H9 (cell line): ENCODE measurements at regions not wholly inside any gene's neighbourhood (a gene's known extent, or its start where the extent isn't known, plus 50 kb on each side); places are given as distances from the start of the nearest gene placed in this dataset.

Experiments used
- DNase-seq: peaks from one replicate; pipeline ENCODE4 v3.0.0-alpha.2; 2017
- H2AFZ ChIP-seq: one replicate; pipeline ENCODE4 v1.6.1; 2013; ENCODE audit warnings: mild to moderate bottlenecking, low read length, control low read depth, moderate library complexity
- H2AK5ac ChIP-seq: 2 replicates; pipeline ENCODE4 v1.6.1; 2013; ENCODE audit warnings: low read length, control low read depth, mixed read lengths; ENCODE audit not compliant: insufficient read length
- H2BK120ac ChIP-seq: one replicate; pipeline ENCODE4 v1.6.1; 2013; ENCODE audit warnings: low read depth, mild to moderate bottlenecking, low read length, control low read depth, inconsistent platforms; ENCODE audit not compliant: poor library complexity, severe bottlenecking
- H2BK12ac ChIP-seq: 2 replicates; pipeline ENCODE4 v1.6.1; 2013; ENCODE audit warnings: low read length, control low read depth, mixed read lengths, low read depth; ENCODE audit not compliant: insufficient read length
- H2BK15ac ChIP-seq: 2 replicates; pipeline ENCODE4 v1.6.1; 2013; ENCODE audit warnings: low read depth, low read length, control low read depth
- H2BK20ac ChIP-seq: one replicate; pipeline ENCODE4 v1.6.1; 2013; ENCODE audit warnings: low read depth, mild to moderate bottlenecking, low read length, control low read depth, inconsistent platforms; ENCODE audit not compliant: poor library complexity, severe bottlenecking
- H2BK5ac ChIP-seq: 2 replicates; pipeline ENCODE4 v1.6.1; 2013; ENCODE audit warnings: low read length, control low read depth, mixed read lengths; ENCODE audit not compliant: insufficient read length
- H3K14ac ChIP-seq: 2 replicates; pipeline ENCODE4 v1.6.1; 2013; ENCODE audit warnings: low read length, control low read depth; ENCODE audit not compliant: insufficient read depth
- H3K18ac ChIP-seq: 2 replicates; pipeline ENCODE4 v1.6.1; 2013; ENCODE audit warnings: low read depth, mild to moderate bottlenecking, mixed read lengths, low read length, control low read depth; ENCODE audit not compliant: insufficient read length
- H3K23ac ChIP-seq: 2 replicates; pipeline ENCODE4 v1.6.1; 2013; ENCODE audit warnings: low read length, control low read depth, mixed read lengths, low read depth; ENCODE audit not compliant: insufficient read length
- H3K23me2 ChIP-seq: 2 replicates; pipeline ENCODE4 v1.6.1; 2013; ENCODE audit warnings: low read depth, mild to moderate bottlenecking, mixed read lengths, low read length, control low read depth; ENCODE audit not compliant: insufficient read length, poor library complexity, severe bottlenecking
- H3K27ac ChIP-seq: 2 replicates; pipeline ENCODE4 v1.5.1; 2013; ENCODE audit warnings: low read length, control low read depth, mixed read lengths, low read depth; ENCODE audit not compliant: insufficient read length
- H3K27me3 ChIP-seq: 2 replicates; pipeline ENCODE4 v1.6.1; 2013; ENCODE audit warnings: low read length, control low read depth, inconsistent platforms; ENCODE audit not compliant: insufficient read depth
- H3K4ac ChIP-seq: 2 replicates; pipeline ENCODE4 v1.6.1; 2013; ENCODE audit warnings: low read depth, mild to moderate bottlenecking, control low read depth, inconsistent platforms, low read length, moderate library complexity
- H3K4me1 ChIP-seq: 2 replicates; pipeline ENCODE4 v1.6.1; 2013; ENCODE audit warnings: low read length, control low read depth, inconsistent platforms; ENCODE audit not compliant: insufficient read depth
- H3K4me2 ChIP-seq: 2 replicates; pipeline ENCODE4 v1.6.1; 2013; ENCODE audit warnings: low read length, control low read depth, mixed read lengths; ENCODE audit not compliant: insufficient read length, insufficient read depth
- H3K56ac ChIP-seq: 2 replicates; pipeline ENCODE4 v1.6.1; 2013; ENCODE audit warnings: low read depth, mild to moderate bottlenecking, mixed read lengths, low read length, control low read depth; ENCODE audit not compliant: insufficient read length
- H3K79me1 ChIP-seq: 2 replicates; pipeline ENCODE4 v1.6.1; 2013; ENCODE audit warnings: low read depth, mild to moderate bottlenecking, moderate library complexity, low read length, control low read depth, inconsistent platforms; ENCODE audit not compliant: insufficient read depth, poor library complexity, severe bottlenecking
- H3K79me2 ChIP-seq: 2 replicates; pipeline ENCODE4 v1.6.1; 2013; ENCODE audit warnings: low read length, control low read depth, inconsistent platforms; ENCODE audit not compliant: insufficient read depth
- H3K9ac ChIP-seq: 2 replicates; pipeline ENCODE4 v1.6.1; 2013; ENCODE audit warnings: low read length, control low read depth, mixed read lengths; ENCODE audit not compliant: insufficient read length; ENCODE audit errors: extremely low read depth
- H3K9me3 ChIP-seq: one replicate; pipeline ENCODE4 v1.6.1; 2013; ENCODE audit warnings: low read depth, low read length, inconsistent platforms; ENCODE audit not compliant: control insufficient read depth
- H3T11ph ChIP-seq: one replicate; pipeline ENCODE4 v1.6.1; 2013; ENCODE audit warnings: mild to moderate bottlenecking, low read length, control low read depth, inconsistent platforms
- H4K20me1 ChIP-seq: one replicate; pipeline ENCODE4 v1.6.1; 2013; ENCODE audit not compliant: control insufficient read depth, insufficient read length, insufficient read depth
- H4K5ac ChIP-seq: 2 replicates; pipeline ENCODE4 v1.6.1; 2013; ENCODE audit warnings: low read depth, mild to moderate bottlenecking, mixed read lengths, low read length, control low read depth; ENCODE audit not compliant: insufficient read length
- H4K8ac ChIP-seq: replicated peaks from 2 replicates; pipeline ENCODE4 v1.6.1; 2013; ENCODE audit warnings: low read length, control low read depth, mixed read lengths, low read depth; ENCODE audit not compliant: insufficient read length
- H4K91ac ChIP-seq: 2 replicates; pipeline ENCODE4 v1.6.1; 2013; ENCODE audit warnings: low read depth, mild to moderate bottlenecking, moderate library complexity, mixed read lengths, low read length, control low read depth; ENCODE audit not compliant: insufficient read length
- H3K27ac Mint-ChIP-seq, 3 experiments: 2 replicates in 2 of 3; 3 replicates in 1 of 3; pipeline ENCODE4 v1.8.0; 2020 to 2021; ENCODE audit warnings: mixed read lengths in 3 of 3, mild to moderate bottlenecking in 1 of 3, moderate library complexity in 1 of 3
- H3K27me3 Mint-ChIP-seq: 2 replicates; pipeline ENCODE4 v1.8.0; 2021; ENCODE audit warnings: low read depth, mild to moderate bottlenecking, moderate library complexity, mixed read lengths
- H3K36me3 Mint-ChIP-seq, 3 experiments: 2 replicates in 2 of 3; 3 replicates in 1 of 3; pipeline ENCODE4 v1.8.0; 2020 to 2021; ENCODE audit warnings: low read depth in 3 of 3, mixed read lengths in 3 of 3; ENCODE audit not compliant: insufficient read depth in 1 of 3
- H3K4me1 Mint-ChIP-seq, 2 experiments: 2 replicates each; pipeline ENCODE4 v1.8.0; 2020; ENCODE audit warnings: mixed read lengths in 2 of 2
- H3K4me3 Mint-ChIP-seq, 2 experiments: 2 replicates in 1 of 2; 3 replicates in 1 of 2; pipeline ENCODE4 v1.8.0; 2020 to 2021; ENCODE audit warnings: mild to moderate bottlenecking in 2 of 2, mixed read lengths in 2 of 2, moderate library complexity in 1 of 2
- H3K9me3 Mint-ChIP-seq, 2 experiments: 2 replicates in 1 of 2; 3 replicates in 1 of 2; pipeline ENCODE4 v1.8.0; 2020; ENCODE audit warnings: mild to moderate bottlenecking in 2 of 2, mixed read lengths in 2 of 2, moderate library complexity in 1 of 2
- CTCF ChIP-seq: fragments of 200-600 bp; sonication (generic); conservative IDR thresholded peaks from 3 replicates; pipeline ENCODE4 v1.8.0; 2021; ENCODE audit warnings: antibody characterized with exemption, mild to moderate bottlenecking
- WGBS: extraction: QIAGEN DNeasy Blood & Tissue Kit; methylation state at CpG from one replicate; pipeline ENCODE4 v1.1.7; 2013; ENCODE audit warnings: missing lambda C conversion rate, low lambda C conversion rate, mixed read lengths; ENCODE audit not compliant: insufficient read length; ENCODE audit errors: extremely low coverage; 5-methylcytosine and 5-hydroxymethylcytosine counted together

GRCh38 chr5:173509060-173509459, 107.4 kb downstream of the BOD1 start:
- peaks cover 2% of the 10 kb centered on the region; the same call in 1 of the 2 replicates for H3K27me3 Mint-ChIP-seq
- H4K20me1 ChIP-seq: no peaks in the 10 kb centered on the region
- no peak for DNase-seq
- no peak overlapping the region for H2AFZ ChIP-seq
- WGBS: no CpG with 5 or more reads among the region's 3 CpGs
- H3K4me2 ChIP-seq: no peak overlapping the region
- no peaks in the 10 kb centered on the region for H3K36me3 Mint-ChIP-seq
- no peak overlapping the region for H2BK5ac ChIP-seq
- TF ChIP-seq CTCF: no peak
- no peak overlapping the region for H4K8ac ChIP-seq
- no peak overlapping the region for H2BK12ac ChIP-seq
- no peak overlapping the region for H3K27ac ChIP-seq
- H3K4ac ChIP-seq: no peak overlapping the region
- no peaks in the 10 kb centered on the region for H3K9me3 ChIP-seq
- H3K4me1 ChIP-seq: peaks cover 4% of the 10 kb centered on the region; the same call in 1 of the 2 replicates
- no peak overlapping the region for H2BK120ac ChIP-seq
- H4K5ac ChIP-seq: no peak overlapping the region
- no peak overlapping the region for H4K91ac ChIP-seq
- no peak overlapping the region for H2AK5ac ChIP-seq
- no peaks in the 10 kb centered on the region for H3K23me2 ChIP-seq
- H3K9me3 Mint-ChIP-seq: peaks cover 4 to 6% of the 10 kb centered on the region in 2 experiments; a peak in 4 of 5 replicates
- H3K56ac ChIP-seq: no peak overlapping the region
- no peak overlapping the region for H3K9ac ChIP-seq
- H3K27ac Mint-ChIP-seq: no peak overlapping the region
- H3K4me3 Mint-ChIP-seq: no peak overlapping the region
- H3K14ac ChIP-seq: no peak overlapping the region
- no peaks in the 10 kb centered on the region for H3K79me2 ChIP-seq
- no peak overlapping the region for H2BK20ac ChIP-seq
- H3K27me3 ChIP-seq: no peaks in the 10 kb centered on the region
- H2BK15ac ChIP-seq: no peak overlapping the region
- no peak overlapping the region for H3K23ac ChIP-seq
- H3T11ph ChIP-seq: no peak overlapping the region
- H3K79me1 ChIP-seq: no peaks in the 10 kb centered on the region
- peaks cover 8% of the 10 kb centered on the region in 2 experiments for H3K4me1 Mint-ChIP-seq
- no peak overlapping the region for H3K18ac ChIP-seq
